ENCODE measurements at regions not wholly inside any gene's neighbourhood (a gene's known extent, or its start where the extent isn't known, plus 50 kb on each side); places are given as distances from the start of the nearest gene placed in this dataset.

- TF ChIP-seq CTCF (IDR thresholded peaks at IDR 0.05): no peak
- no peak for TF ChIP-seq POLR2A (IDR thresholded peaks at IDR 0.05)
These were observed 389.4 kb downstream of the TSN start for GRCh38 chr2:122144884-122145283.

Measured in Peyer's patch (tissue), 4 donors.